DMS79 treated with DMSO at 0.1 percent for 48 hours (cell line): ENCODE measurements at regions not wholly inside any gene's neighbourhood (a gene's known extent, or its start where the extent isn't known, plus 50 kb on each side); places are given as distances from the start of the nearest gene placed in this dataset.
A peak's percentile ranks its signal among the peaks of the same experiment; 100 is the strongest.

Experiments
- DNase-seq: peaks from one replicate; lab custom pipeline; 2025; lab: John Stamatoyannopoulos, UW

GRCh38 chrX:132568291-132568690, 79.5 kb upstream of the MBNL3 start:
- DNase-seq, result no peak

- DNase-seq, result no peak
Measured at GRCh38 chrX:132565273-132565672, 76.4 kb upstream of the MBNL3 start.

- no peak for DNase-seq
Measured at GRCh38 chrX:132563976-132564375, 75.1 kb upstream of the MBNL3 start.

- DNase-seq, result no peak
Measured at GRCh38 chrX:132561974-132562373, 73.1 kb upstream of the MBNL3 start.

- no peak for DNase-seq
Measured at GRCh38 chrX:132561483-132561882, 72.6 kb upstream of the MBNL3 start.

- no peak for DNase-seq
Measured at GRCh38 chrX:132559101-132559500, 70.3 kb upstream of the MBNL3 start.

GRCh38 chrX:132539611-132540010, 50.8 kb upstream of the MBNL3 start:
- DNase-seq, result peak; percentile 45
